GM12873 (cell line): ENCODE measurements at regions not wholly inside any gene's neighbourhood (a gene's known extent, or its start where the extent isn't known, plus 50 kb on each side); places are given as distances from the start of the nearest gene placed in this dataset.

Experiments
- CTCF ChIP-seq: IDR thresholded peaks from 2 replicates; pipeline ENCODE4 v1.5.1; 2012; ENCODE audit warnings: low read depth, mild to moderate bottlenecking, moderate library complexity, low read length, control low read depth; ENCODE audit not compliant: insufficient read depth; ENCODE audit errors: missing control alignments

GRCh38 chr5:89128092-89128491, 245.1 kb upstream of the MEF2C start:
- no peak for TF ChIP-seq CTCF

DNA sequence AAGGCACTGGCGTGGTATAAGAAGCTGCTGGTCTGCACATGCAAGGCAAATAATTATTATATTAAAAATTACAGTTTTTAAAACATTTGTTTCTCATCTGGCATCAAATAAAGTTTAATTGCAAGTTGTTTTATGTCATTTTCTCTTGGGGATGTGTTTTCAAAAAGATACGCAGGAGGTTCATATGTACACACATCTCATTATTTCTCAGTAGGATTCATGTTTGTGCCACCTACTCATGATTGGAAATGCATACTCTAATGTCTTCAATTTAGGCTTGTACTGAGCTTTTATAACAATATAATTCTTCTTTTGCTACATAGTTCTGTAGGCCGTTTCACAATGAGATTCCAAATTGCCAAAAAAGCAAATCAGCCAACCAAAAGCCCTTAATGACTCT, 244.2 kb upstream of the MEF2C start:
- no peak for TF ChIP-seq CTCF

DNA sequence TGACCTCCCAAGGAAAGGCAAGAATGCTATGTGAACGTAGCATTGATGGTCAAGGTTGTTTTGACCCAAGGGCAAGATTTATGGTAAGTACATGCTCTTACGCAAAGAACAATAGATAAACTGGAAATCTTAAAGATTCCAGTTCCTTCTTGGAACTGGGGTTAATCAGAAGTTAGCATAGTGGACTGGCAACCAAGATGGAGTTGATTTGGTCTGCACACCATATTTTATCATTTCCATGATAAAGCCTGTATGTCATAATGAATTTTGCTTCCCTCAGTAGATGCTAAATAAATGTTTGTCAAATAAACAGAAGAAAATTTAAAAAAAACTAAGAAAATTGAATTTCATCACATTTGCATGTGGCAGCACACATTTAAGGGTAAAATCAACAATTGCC, 242.4 kb upstream of the MEF2C start:
- TF ChIP-seq CTCF, result no peak

DNA sequence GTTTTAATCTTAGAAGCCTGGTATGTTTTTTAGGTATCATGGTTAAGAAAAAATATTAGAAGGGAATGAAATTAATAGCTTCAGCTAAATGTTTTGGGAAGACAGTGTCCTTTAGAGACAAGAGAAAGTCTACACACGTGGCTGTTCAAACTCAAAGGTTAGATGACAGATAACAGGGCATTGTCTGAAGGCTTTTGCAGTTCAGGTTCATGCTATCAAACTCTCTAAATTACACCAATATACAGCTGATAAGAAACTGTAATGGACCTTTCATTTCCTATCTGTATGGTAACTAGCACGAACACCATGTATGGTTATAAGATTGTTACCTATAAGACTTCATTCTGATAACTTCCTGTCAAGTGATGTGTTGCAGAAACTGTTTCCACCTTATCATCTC, 240.6 kb upstream of the MEF2C start:
- no peak for TF ChIP-seq CTCF

DNA sequence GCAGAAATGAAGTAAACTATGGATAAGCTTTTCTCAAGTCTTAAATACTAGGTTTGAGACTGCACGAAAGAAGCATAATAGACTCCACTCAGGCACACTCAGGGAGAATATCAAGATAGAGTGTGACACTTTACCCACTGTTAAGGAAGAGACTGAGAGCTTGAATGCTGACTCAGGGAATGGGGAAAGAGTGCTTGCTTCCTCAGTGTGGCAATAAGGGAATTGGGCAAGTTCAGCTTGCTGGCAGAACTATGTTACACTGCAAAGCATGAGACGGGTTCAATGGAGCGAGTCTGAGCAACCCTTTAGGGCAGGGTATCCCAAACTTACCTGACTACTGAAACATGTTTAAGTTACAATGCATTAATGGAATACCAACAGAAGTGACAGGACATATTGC, 237.7 kb upstream of the MEF2C start:
- TF ChIP-seq CTCF, result no peak

GRCh38 chr5:89117124-89117644, 234.2 kb upstream of the MEF2C start:
- TF ChIP-seq CTCF, result no peak

GRCh38 chr5:89110916-89111646, 228.1 kb upstream of the MEF2C start:
- no peak for TF ChIP-seq CTCF
